Spleen (tissue), 11 donors: ENCODE measurements at regions not wholly inside any gene's neighbourhood (a gene's known extent, or its start where the extent isn't known, plus 50 kb on each side); places are given as distances from the start of the nearest gene placed in this dataset.

Experiments
- DNase-seq: peaks from one replicate; pipeline ENCODE4 v3.0.0-alpha.2; 2020
- H3K27ac ChIP-seq, 8 donors: fragments of 200-600 bp; sonication (generic) in 7 of 8; 1 replicate in 4 of 8; 2 replicates in 4 of 8; pipeline versions ENCODE4 v1.5.0 to v1.8.0; 2016 to 2021; ENCODE audit warnings: inconsistent platforms in 4 of 8, mild to moderate bottlenecking in 4 of 8, moderate library complexity in 1 of 8
- H3K27me3 ChIP-seq, 7 donors: fragments of 200-600 bp; sonication (generic) in 6 of 7; replicated peaks in 1 of 7; 1 replicate in 4 of 7; 2 replicates in 3 of 7; pipeline versions ENCODE4 v1.5.0 to v1.8.0; 2016 to 2021; ENCODE audit warnings: inconsistent platforms in 3 of 7, mild to moderate bottlenecking in 1 of 7
- H3K36me3 ChIP-seq, 6 donors: fragments of 200-600 bp; sonication (generic) in 5 of 6; 1 replicate in 4 of 6; 2 replicates in 2 of 6; pipeline versions ENCODE4 v1.5.0 to v1.8.0; 2016 to 2021; ENCODE audit warnings: inconsistent platforms in 2 of 6
- H3K4me1 ChIP-seq, 6 donors: fragments of 200-600 bp; sonication (generic) in 5 of 6; 1 replicate in 3 of 6; 2 replicates in 3 of 6; pipeline versions ENCODE4 v1.5.0 to v1.8.0; 2016 to 2021; ENCODE audit warnings: inconsistent platforms in 3 of 6
- H3K4me3 ChIP-seq, 8 donors: fragments of 200-600 bp; sonication (generic) in 7 of 8; 1 replicate in 4 of 8; 2 replicates in 4 of 8; pipeline versions ENCODE4 v1.5.0 to v1.8.0; 2016 to 2021; ENCODE audit warnings: inconsistent platforms in 4 of 8, mild to moderate bottlenecking in 4 of 8, moderate library complexity in 2 of 8
- H3K9me3 ChIP-seq, 8 donors: fragments of 200-600 bp; sonication (generic) in 7 of 8; 1 replicate in 4 of 8; 2 replicates in 4 of 8; pipeline versions ENCODE4 v1.5.0 to v1.8.0; 2016 to 2021; ENCODE audit warnings: inconsistent platforms in 4 of 8
- CTCF ChIP-seq, 11 experiments: fragments of 200-600 bp in 7 of 11; fragments of 450-650 bp in 4 of 11; sonication (generic) in 4 of 11; IDR thresholded peaks in 8 of 11; conservative IDR thresholded peaks in 3 of 11; 1 replicate in 7 of 11; 2 replicates in 4 of 11; pipeline versions ENCODE4 v1.4.0 to v1.8.0; 2016 to 2021; ENCODE audit warnings: antibody characterized with exemption in 11 of 11, inconsistent platforms in 4 of 11, mild to moderate bottlenecking in 1 of 11
- POLR2A ChIP-seq, 3 donors: fragments of 450-650 bp; IDR thresholded peaks; one replicate each; pipeline ENCODE4 v1.5.1; 2017; ENCODE audit warnings: antibody characterized with exemption in 3 of 3, mild to moderate bottlenecking in 1 of 3
- POLR2AphosphoS5 ChIP-seq, 3 donors: sonication (generic); formaldehyde crosslinking; IDR thresholded peaks; one replicate each; pipeline ENCODE4 v1.5.1; 2017; ENCODE audit warnings: antibody characterized with exemption in 3 of 3
- WGBS, 5 donors: extraction: QIAGEN DNeasy Blood & Tissue Kit in 3 of 5; methylation state at CpG; one replicate each; pipeline versions ENCODE4 v1.1.5 to v1.1.7; 2013 to 2018; 5-methylcytosine and 5-hydroxymethylcytosine counted together
- intact Hi-C: fragments of 100-400 bp; cut with DNase I; formaldehyde crosslinking; loops from one replicate; pipeline ENCODE4 v1.15.0; 2023; ENCODE audit warnings: low total_unique reads
- donor health status: healthy with polysubstance abuse.
- donor health status: DM: no; HTN: no; CAD: no; lungs with moderate emphysema.
- donor health status: DM: no; HTN: no; CAD: no.
- donor health status: Bipolar disorder and iron deficiency.
- donor health status: healthy.
- donor health status: DM: no; HTN: no; CAD: no.
- donor health status: DM: yes; HTN: yes; CAD: no.

DNA sequence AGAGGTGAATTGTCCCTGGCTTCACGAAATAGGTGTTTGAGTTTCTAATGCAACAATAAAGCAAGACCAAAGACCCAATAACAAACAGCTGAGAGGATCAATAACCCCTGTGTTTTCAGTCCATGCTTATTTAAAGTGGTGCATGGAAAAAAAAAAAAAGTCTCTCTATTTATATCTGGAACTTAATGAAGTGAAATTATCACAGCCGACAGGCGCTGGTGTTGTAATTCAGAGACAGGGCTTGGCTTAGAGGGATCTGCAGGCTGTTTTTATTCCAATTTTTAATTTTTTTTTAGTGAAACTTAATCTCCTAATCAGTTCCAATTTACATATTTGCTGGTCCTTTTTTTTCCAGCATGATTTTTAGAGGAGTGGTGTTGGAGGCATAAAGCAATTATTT, 858.2 kb upstream of the SOX9 start:
- Histone ChIP-seq H3K9me3 (peaks cover 4 to 31% (median 25%) of the 10 kb centered on the region in 8 donors), H3K27ac (no peak overlapping the region), H3K36me3 (no peaks in the 10 kb centered on the region), H3K4me3 (no peak overlapping the region), H3K27me3 (peaks cover 0 to 4% (median 0%) of the 10 kb centered on the region in 7 donors), H3K4me1 (no peaks in the 10 kb centered on the region)
- TF ChIP-seq POLR2A (IDR thresholded peaks at IDR 0.05): no peak
- no peak for TF ChIP-seq POLR2AphosphoS5 (IDR thresholded peaks at IDR 0.05)
- TF ChIP-seq CTCF (IDR thresholded peaks at IDR 0.05 in 8 of 11, conservative IDR thresholded peaks at IDR 0.05 in 3 of 11): no peak
- intact Hi-C loops: no loop called here
- WGBS, 5 donors: 82 to 88% (median 86%) methylated on average over 3 of the region's 3 CpGs
- no peak for DNase-seq

DNA sequence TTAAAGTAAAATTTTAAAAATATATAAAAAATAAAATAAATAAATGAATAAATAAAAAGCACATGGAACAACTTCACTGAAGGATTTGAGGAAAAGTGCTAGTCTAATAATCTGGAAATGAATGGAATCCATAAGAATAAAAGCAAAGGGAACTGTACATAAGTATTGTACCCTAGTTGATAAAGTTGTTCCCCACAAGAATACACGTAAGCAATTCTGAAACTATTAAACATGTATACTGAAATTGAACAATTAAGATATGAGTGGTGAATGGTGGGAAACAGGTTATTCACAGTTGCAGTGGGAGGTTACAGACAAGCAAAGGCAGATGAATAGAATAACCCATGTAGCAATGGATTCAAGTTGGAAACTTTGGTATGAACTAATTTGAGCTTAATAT, 853.2 kb upstream of the SOX9 start:
- Histone ChIP-seq H3K4me3 (no peak overlapping the region), H3K4me1 (no peaks in the 10 kb centered on the region), H3K36me3 (no peaks in the 10 kb centered on the region), H3K27me3 (no peaks in the 10 kb centered on the region), H3K27ac (no peak overlapping the region), H3K9me3 (peaks cover 7 to 54% (median 41%) of the 10 kb centered on the region in 8 donors)
- DNase-seq: no peak
- WGBS, 5 donors: 59 to 74% (median 69%) methylated on average over 1 of the region's 1 CpG
- no peak for TF ChIP-seq POLR2A (IDR thresholded peaks at IDR 0.05)
- TF ChIP-seq POLR2AphosphoS5 (IDR thresholded peaks at IDR 0.05): no peak
- TF ChIP-seq CTCF (IDR thresholded peaks at IDR 0.05 in 8 of 11, conservative IDR thresholded peaks at IDR 0.05 in 3 of 11): no peak
- intact Hi-C loops: no loop called here

DNA sequence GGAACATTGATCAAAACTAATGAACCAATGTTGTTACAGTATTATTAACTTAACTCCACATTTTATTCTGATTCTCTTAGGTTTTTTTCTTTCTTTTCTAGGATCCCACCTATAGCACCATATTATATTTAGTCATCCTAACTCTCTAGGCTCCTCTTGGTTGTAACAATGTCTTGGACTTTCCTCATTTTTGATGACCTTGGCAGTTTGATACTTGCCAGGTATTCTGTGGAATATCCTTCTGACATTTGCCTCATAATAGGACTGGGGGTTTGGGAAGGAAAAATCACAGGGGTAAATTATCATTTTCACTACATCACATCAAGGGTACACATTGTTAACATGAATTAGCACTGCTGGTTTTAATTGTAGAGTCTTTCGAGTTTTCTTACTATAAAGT, 851.6 kb upstream of the SOX9 start:
- Histone ChIP-seq H3K36me3 (no peaks in the 10 kb centered on the region), H3K4me3 (no peak overlapping the region), H3K9me3 (peaks cover 7 to 54% (median 39%) of the 10 kb centered on the region in 8 donors), H3K27me3 (no peaks in the 10 kb centered on the region), H3K4me1 (no peaks in the 10 kb centered on the region), H3K27ac (no peak overlapping the region)
- intact Hi-C loops: no loop called here
- 74 to 85% (median 78%) methylated on average over 1 of the region's 1 CpG for WGBS, 5 donors
- no peak for TF ChIP-seq CTCF (IDR thresholded peaks at IDR 0.05 in 8 of 11, conservative IDR thresholded peaks at IDR 0.05 in 3 of 11)
- no peak for TF ChIP-seq POLR2A (IDR thresholded peaks at IDR 0.05)
- no peak for TF ChIP-seq POLR2AphosphoS5 (IDR thresholded peaks at IDR 0.05)
- DNase-seq: no peak

DNA sequence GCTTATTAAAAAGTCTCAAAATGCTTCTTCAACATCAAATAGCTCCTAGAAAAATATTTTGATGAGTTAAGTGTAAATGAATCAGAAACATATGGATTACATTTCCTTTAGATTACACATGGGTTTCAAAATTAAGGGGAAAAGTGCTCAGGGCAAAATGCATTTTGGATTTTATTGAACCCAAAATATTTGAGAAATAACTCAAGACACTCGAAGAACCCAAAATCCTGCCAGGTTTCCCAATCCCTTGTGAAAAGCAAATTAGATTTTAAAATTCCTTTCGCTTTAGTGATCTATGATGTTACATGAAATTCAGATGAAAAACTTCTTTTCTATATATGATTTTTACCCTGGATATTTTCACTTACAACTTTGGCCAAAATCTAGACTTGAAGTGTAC, 847.4 kb upstream of the SOX9 start:
- Histone ChIP-seq H3K36me3 (no peaks in the 10 kb centered on the region), H3K9me3 (peaks cover 0 to 24% (median 7%) of the 10 kb centered on the region in 8 donors), H3K4me3 (no peak overlapping the region), H3K27ac (no peak overlapping the region), H3K27me3 (no peaks in the 10 kb centered on the region), H3K4me1 (no peaks in the 10 kb centered on the region)
- 84 to 91% (median 87%) methylated on average over 2 of the region's 2 CpGs for WGBS, 5 donors
- no peak for DNase-seq
- intact Hi-C loops: no loop called here
- TF ChIP-seq POLR2AphosphoS5 (IDR thresholded peaks at IDR 0.05): no peak
- no peak for TF ChIP-seq CTCF (IDR thresholded peaks at IDR 0.05 in 8 of 11, conservative IDR thresholded peaks at IDR 0.05 in 3 of 11)
- TF ChIP-seq POLR2A (IDR thresholded peaks at IDR 0.05): no peak
